ENCODE measurements at regions not wholly inside any gene's neighbourhood (a gene's known extent, or its start where the extent isn't known, plus 50 kb on each side); places are given as distances from the start of the nearest gene placed in this dataset.

GRCh38 chr18:1627494-1627893, 722.8 kb downstream of the ADCYAP1 start:
- 0 out of 2 replicates have a peak, but pooled peaks cover 2% of the 10 kb centered on the region for H3K9me2 ChIP-seq
- no peaks in the 10 kb centered on the region for H3K79me2 ChIP-seq (ENCODE audit: insufficient read depth)
- TF ChIP-seq, protein P1, sequence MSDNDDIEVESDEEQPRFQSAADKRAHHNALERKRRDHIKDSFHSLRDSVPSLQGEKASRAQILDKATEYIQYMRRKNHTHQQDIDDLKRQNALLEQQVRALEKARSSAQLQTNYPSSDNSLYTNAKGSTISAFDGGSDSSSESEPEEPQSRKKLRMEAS (IDR thresholded peaks at IDR 0.05; ENCODE audit: low read depth), result no peak
- TF ChIP-seq RAD21 (IDR thresholded peaks at IDR 0.05; ENCODE audit: low read length), result no peak
- no peak overlapping the region for H3K27ac ChIP-seq (ENCODE audit: low read depth in 2 of 2, low read length in 1 of 2)
- ChIA-PET CTCF (interaction anchor here (1.0 kb wide), 1 partner anchor 21 kb away, joined by 3 read pairs; no protein-coding TSS in a partner anchor), POLR2A (no interaction called here)
- no peaks in the 10 kb centered on the region for H4K20me1 ChIP-seq (ENCODE audit: insufficient read depth)
- H3K9ac ChIP-seq, result no peak overlapping the region
- H2AFZ ChIP-seq (ENCODE audit: low read depth), result no peak overlapping the region
- no peak overlapping the region for H3K4me3 ChIP-seq (ENCODE audit: low read depth in 2 of 2, low read length in 1 of 2)
- no peaks in the 10 kb centered on the region for H3K9me3 ChIP-seq
- no peak for DNase-seq
- H3K4me1 ChIP-seq (ENCODE audit: control insufficient read depth in 1 of 2, insufficient read depth in 2 of 2, low read depth in 1 of 2, low read length in 1 of 2), result no peaks in the 10 kb centered on the region
- no peak overlapping the region for H3K4me2 ChIP-seq
- 0% methylated on average over 1 of the region's 1 CpG for WGBS (ENCODE audit: low lambda C conversion rate)
- H3K36me3 ChIP-seq (replicated peaks in 1 of 2; ENCODE audit: control insufficient read depth in 1 of 2, insufficient read depth in 2 of 2, low read length in 1 of 2), result no peaks in the 10 kb centered on the region
- H3K27me3 ChIP-seq (ENCODE audit: insufficient read depth), result no peaks in the 10 kb centered on the region
- no peaks in the 10 kb centered on the region for H3F3A ChIP-seq (replicated peaks; ENCODE audit: insufficient read depth)

DNA sequence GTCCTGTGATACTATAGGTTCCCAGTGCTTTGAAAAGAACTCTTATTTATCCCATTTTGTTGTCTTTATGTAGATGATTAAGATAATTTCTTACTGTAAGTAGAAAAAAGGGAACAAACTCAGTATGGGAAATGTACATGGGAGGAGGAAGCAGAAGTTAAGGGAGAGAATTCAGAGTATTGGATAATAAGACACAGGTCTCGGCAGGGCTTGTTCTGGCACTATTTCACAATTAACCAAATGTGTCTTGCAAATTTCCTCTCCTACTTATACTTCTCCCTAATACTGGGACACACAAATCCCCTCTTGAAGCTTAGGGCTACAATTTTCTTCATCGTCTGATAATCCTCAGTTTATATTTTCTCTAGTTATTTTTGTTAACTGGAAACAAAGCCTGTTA, 744.0 kb downstream of the ADCYAP1 start:
- DNase-seq, result no peak
- POLR2A ChIA-PET, result no interaction called here
- Histone ChIP-seq H3K27ac (ENCODE audit: low read depth in 2 of 2, low read length in 1 of 2) (no peak overlapping the region), H3K4me2 (no peak overlapping the region), H4K20me1 (ENCODE audit: insufficient read depth) (no peaks in the 10 kb centered on the region), H3K79me2 (ENCODE audit: insufficient read depth) (no peaks in the 10 kb centered on the region), H3K9me2 (no peaks in the 10 kb centered on the region), H3F3A (replicated peaks; ENCODE audit: insufficient read depth) (no peaks in the 10 kb centered on the region), H3K4me3 (ENCODE audit: low read depth in 2 of 2, low read length in 1 of 2) (no peak overlapping the region), H3K36me3 (replicated peaks in 1 of 2; ENCODE audit: control insufficient read depth in 1 of 2, insufficient read depth in 2 of 2, low read length in 1 of 2) (no peaks in the 10 kb centered on the region), H3K27me3 (ENCODE audit: insufficient read depth) (no peaks in the 10 kb centered on the region), H2AFZ (ENCODE audit: low read depth) (no peak overlapping the region), H3K4me1 (ENCODE audit: control insufficient read depth in 1 of 2, insufficient read depth in 2 of 2, low read depth in 1 of 2, low read length in 1 of 2) (no peaks in the 10 kb centered on the region), H3K9ac (no peak overlapping the region), H3K9me3 (no peaks in the 10 kb centered on the region)
- TF ChIP-seq FOXJ3 (CRISPR knock-in tag; IDR thresholded peaks at IDR 0.05), result no peak
- TF ChIP-seq RAD21 (IDR thresholded peaks at IDR 0.05; ENCODE audit: low read length), result no peak
- TF ChIP-seq FOSL2 (IDR thresholded peaks at IDR 0.05; ENCODE audit: borderline replicate concordance, low read depth), result no peak
- no peak for TF ChIP-seq TEAD4 (IDR thresholded peaks at IDR 0.05; ENCODE audit: borderline replicate concordance, insufficient read depth)
- TF ChIP-seq GATA2 (CRISPR knock-in tag; IDR thresholded peaks at IDR 0.05), result no peak
- TF ChIP-seq PBX3 (IDR thresholded peaks at IDR 0.05), result no peak
- WGBS (ENCODE audit: low lambda C conversion rate), result 3% methylated on average over 2 of the region's 2 CpGs
- CTCF ChIA-PET, result interaction anchor here (0.7 to 1.5 kb wide), 3 partner anchors 15 to 63 kb away, joined by 3 to 6 read pairs (median 3); no protein-coding TSS in a partner anchor

- H3K9me3 ChIP-seq, result no peaks in the 10 kb centered on the region
- H3K9me2 ChIP-seq, result no peaks in the 10 kb centered on the region
- H3K36me3 ChIP-seq (replicated peaks in 1 of 2; ENCODE audit: control insufficient read depth in 1 of 2, insufficient read depth in 2 of 2, low read length in 1 of 2), result no peaks in the 10 kb centered on the region
- no peaks in the 10 kb centered on the region for H3K4me1 ChIP-seq (ENCODE audit: control insufficient read depth in 1 of 2, insufficient read depth in 2 of 2, low read depth in 1 of 2, low read length in 1 of 2)
- H3K79me2 ChIP-seq (ENCODE audit: insufficient read depth), result no peaks in the 10 kb centered on the region
- no peak overlapping the region for H3K27ac ChIP-seq (ENCODE audit: low read depth in 2 of 2, low read length in 1 of 2)
- no peak for DNase-seq
- ChIA-PET CTCF (no interaction called here), POLR2A (no interaction called here)
- no peak overlapping the region for H3K4me3 ChIP-seq (ENCODE audit: low read depth in 2 of 2, low read length in 1 of 2)
- H3K4me2 ChIP-seq, result no peak overlapping the region
- H2AFZ ChIP-seq (ENCODE audit: low read depth), result no peak overlapping the region
- H3F3A ChIP-seq (replicated peaks; ENCODE audit: insufficient read depth), result no peaks in the 10 kb centered on the region
- 2% methylated on average over 2 of the region's 2 CpGs for WGBS (ENCODE audit: low lambda C conversion rate)
- H3K9ac ChIP-seq, result no peak overlapping the region
- no peaks in the 10 kb centered on the region for H4K20me1 ChIP-seq (ENCODE audit: insufficient read depth)
- no peaks in the 10 kb centered on the region for H3K27me3 ChIP-seq (ENCODE audit: insufficient read depth)
- TF ChIP-seq ZBTB33 (IDR thresholded peaks at IDR 0.05; ENCODE audit: borderline replicate concordance, low read depth), result no peak
- no peak for TF ChIP-seq TAF1 (IDR thresholded peaks at IDR 0.05; ENCODE audit: borderline replicate concordance, low read depth, low read length)
- no peak for TF ChIP-seq NFIC (IDR thresholded peaks at IDR 0.05; ENCODE audit: borderline replicate concordance)
- TF ChIP-seq, protein P1 (IDR thresholded peaks at IDR 0.05; ENCODE audit: low read depth), result no peak
- TF ChIP-seq, protein P2, sequence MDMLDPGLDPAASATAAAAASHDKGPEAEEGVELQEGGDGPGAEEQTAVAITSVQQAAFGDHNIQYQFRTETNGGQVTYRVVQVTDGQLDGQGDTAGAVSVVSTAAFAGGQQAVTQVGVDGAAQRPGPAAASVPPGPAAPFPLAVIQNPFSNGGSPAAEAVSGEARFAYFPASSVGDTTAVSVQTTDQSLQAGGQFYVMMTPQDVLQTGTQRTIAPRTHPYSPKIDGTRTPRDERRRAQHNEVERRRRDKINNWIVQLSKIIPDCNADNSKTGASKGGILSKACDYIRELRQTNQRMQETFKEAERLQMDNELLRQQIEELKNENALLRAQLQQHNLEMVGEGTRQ (IDR thresholded peaks at IDR 0.05; ENCODE audit: borderline replicate concordance, low read depth, low read length), result no peak
- no peak for TF ChIP-seq RCOR1 (IDR thresholded peaks at IDR 0.05; ENCODE audit: low read length)
- no peak for TF ChIP-seq GABPA (IDR thresholded peaks at IDR 0.05; ENCODE audit: low read depth)
- no peak for TF ChIP-seq PBX3 (IDR thresholded peaks at IDR 0.05)
These were observed 747.3 kb downstream of the ADCYAP1 start for GRCh38 chr18:1652018-1652417.

Measured in SK-N-SH (cell line).